ENCODE measurements at regions not wholly inside any gene's neighbourhood (a gene's known extent, or its start where the extent isn't known, plus 50 kb on each side); places are given as distances from the start of the nearest gene placed in this dataset.

DNA sequence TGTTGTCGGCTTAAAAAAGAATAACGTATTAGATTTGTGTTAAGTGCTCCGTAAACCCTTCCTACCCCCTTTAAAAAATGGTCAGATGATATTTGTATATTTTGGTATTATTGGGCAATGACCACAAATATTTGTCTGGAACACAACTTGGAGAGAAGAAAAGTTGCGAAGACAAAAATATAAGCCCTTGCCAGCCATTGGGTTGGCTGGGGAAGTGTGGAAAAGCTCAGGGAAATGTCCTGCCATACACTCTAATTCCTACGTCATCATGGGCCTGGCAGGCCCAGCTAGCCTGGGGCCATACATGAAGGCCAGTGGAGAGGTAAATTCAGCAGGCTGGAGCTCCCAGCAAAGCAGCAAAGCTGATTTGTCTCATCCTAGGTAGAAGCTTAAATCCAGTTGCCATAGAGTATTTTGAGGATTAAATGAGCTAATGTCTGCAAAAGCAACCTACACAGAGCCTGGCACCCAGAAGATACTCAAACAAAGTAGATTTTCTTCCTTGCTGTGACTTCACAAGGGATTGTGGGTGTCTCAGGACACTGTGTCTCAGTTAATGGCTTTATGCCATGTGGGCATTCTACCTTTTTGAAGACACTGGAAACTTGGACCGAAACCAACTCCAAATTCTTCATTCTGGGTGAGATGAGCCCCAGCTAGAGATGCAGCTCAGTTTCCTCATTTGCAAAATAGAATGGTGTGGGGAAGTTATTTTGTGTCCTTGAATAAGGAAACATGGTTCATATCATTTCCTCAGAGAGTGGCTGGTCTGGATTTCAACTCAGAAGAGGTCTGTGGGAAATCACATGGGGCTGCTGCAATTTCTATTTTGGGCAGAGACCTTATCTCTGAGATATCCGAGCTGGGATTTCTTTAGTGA lies 87.9 kb upstream of the MAP4K3 start:
- no peak for DNase-seq
- Histone ChIP-seq H3K4me1 (no peaks in the 10 kb centered on the region), H3K4me3 (no peak overlapping the region), H3K36me3 (no peaks in the 10 kb centered on the region), H3K27me3 (no peaks in the 10 kb centered on the region), H3K27ac (no peak overlapping the region), H3K9me3 (no peaks in the 10 kb centered on the region)
- intact Hi-C loops (cut with DNase I; ENCODE audit: low total_unique reads), result no loop called here
- TF ChIP-seq, protein P1, sequence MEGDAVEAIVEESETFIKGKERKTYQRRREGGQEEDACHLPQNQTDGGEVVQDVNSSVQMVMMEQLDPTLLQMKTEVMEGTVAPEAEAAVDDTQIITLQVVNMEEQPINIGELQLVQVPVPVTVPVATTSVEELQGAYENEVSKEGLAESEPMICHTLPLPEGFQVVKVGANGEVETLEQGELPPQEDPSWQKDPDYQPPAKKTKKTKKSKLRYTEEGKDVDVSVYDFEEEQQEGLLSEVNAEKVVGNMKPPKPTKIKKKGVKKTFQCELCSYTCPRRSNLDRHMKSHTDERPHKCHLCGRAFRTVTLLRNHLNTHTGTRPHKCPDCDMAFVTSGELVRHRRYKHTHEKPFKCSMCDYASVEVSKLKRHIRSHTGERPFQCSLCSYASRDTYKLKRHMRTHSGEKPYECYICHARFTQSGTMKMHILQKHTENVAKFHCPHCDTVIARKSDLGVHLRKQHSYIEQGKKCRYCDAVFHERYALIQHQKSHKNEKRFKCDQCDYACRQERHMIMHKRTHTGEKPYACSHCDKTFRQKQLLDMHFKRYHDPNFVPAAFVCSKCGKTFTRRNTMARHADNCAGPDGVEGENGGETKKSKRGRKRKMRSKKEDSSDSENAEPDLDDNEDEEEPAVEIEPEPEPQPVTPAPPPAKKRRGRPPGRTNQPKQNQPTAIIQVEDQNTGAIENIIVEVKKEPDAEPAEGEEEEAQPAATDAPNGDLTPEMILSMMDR (IDR thresholded peaks at IDR 0.05), result no peak
- TF ChIP-seq POLR2A (IDR thresholded peaks at IDR 0.05), result no peak

DNA sequence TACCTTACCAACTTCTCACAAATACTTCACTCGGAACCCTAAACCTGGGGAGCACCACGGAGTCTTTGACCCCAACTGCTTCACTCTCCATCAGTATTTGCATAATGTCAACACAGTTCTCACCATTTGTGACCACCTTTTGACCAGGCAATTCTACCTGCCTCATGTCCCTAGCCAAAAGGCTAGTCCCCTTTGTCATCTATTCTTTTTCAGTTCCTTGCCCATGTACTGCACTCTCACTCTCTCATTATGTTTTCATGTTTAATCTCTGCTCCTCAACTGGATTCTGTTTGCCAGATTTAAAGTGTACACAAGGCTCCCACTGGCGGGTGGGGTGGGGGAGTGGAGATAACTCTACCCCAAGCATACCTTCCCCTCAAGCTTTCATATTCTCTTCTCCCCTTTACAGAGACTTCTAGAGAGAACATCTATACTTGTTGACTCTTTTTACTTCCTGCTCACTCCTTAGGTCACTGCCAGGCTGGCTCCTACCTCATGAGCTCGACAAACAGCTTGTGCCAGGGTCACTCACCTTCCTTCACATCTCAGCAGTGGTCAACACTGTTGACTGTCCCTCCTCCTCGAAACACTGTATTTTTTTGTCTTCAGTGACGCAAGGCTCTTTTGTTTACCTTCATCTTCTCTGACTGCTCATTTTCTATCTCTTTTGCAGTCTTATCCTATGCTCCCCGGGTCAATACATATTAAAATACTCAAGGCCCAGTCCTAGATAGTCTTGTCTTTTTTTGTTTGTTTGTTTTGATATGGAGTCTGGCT lies 88.7 kb upstream of the MAP4K3 start:
- no peaks in the 10 kb centered on the region for H3K27me3 ChIP-seq
- no peaks in the 10 kb centered on the region for H3K4me1 ChIP-seq
- no peaks in the 10 kb centered on the region for H3K9me3 ChIP-seq
- H3K27ac ChIP-seq, result no peak overlapping the region
- DNase-seq, result no peak
- no peak overlapping the region for H3K4me3 ChIP-seq
- intact Hi-C loops (cut with DNase I; ENCODE audit: low total_unique reads), result no loop called here
- H3K36me3 ChIP-seq, result no peaks in the 10 kb centered on the region
- TF ChIP-seq POLR2A (IDR thresholded peaks at IDR 0.05), result no peak
- TF ChIP-seq, protein P1 (IDR thresholded peaks at IDR 0.05), result no peak

GRCh38 chr2:39528701-39529100 lies 91.6 kb upstream of the MAP4K3 start:
- H3K4me3 ChIP-seq, result no peak overlapping the region
- no peaks in the 10 kb centered on the region for H3K27me3 ChIP-seq
- H3K4me1 ChIP-seq, result no peaks in the 10 kb centered on the region
- no peaks in the 10 kb centered on the region for H3K36me3 ChIP-seq
- TF ChIP-seq, protein P1 (IDR thresholded peaks at IDR 0.05), result no peak
- TF ChIP-seq POLR2A (IDR thresholded peaks at IDR 0.05), result no peak
- DNase-seq, result no peak
- intact Hi-C loops (cut with DNase I; ENCODE audit: low total_unique reads), result no loop called here
- H3K9me3 ChIP-seq, result no peaks in the 10 kb centered on the region
- H3K27ac ChIP-seq, result no peak overlapping the region

GRCh38 chr2:39529836-39530235 lies 92.8 kb upstream of the MAP4K3 start:
- DNase-seq, result no peak
- Histone ChIP-seq H3K4me1 (no peaks in the 10 kb centered on the region), H3K27ac (no peak overlapping the region), H3K9me3 (no peaks in the 10 kb centered on the region), H3K36me3 (no peaks in the 10 kb centered on the region), H3K4me3 (no peak overlapping the region), H3K27me3 (no peaks in the 10 kb centered on the region)
- TF ChIP-seq, protein P1 (IDR thresholded peaks at IDR 0.05), result no peak
- no peak for TF ChIP-seq POLR2A (IDR thresholded peaks at IDR 0.05)
- intact Hi-C loops (cut with DNase I; ENCODE audit: low total_unique reads), result no loop called here

DNA sequence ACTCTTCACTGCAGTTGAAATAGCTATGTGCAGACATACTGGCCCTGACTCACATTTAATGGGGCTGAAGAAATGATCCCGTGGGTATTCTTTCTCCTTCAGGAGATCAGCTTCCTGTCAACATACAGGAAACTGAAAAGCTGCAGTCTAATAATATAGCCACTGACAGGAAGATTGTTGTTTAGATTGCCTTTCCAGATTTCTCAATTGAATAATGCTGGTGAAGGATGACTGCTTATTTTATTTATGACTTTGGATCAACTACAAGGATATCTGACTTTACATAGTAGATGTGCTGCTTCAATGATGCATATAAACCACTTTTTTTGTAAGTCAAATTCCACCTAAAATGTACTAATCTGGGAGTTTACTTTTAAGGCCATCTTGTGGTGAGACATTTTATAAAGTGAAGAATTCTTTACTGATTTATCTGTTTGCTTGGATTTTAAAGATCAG lies 93.4 kb upstream of the MAP4K3 start:
- no peaks in the 10 kb centered on the region for H3K27me3 ChIP-seq
- H3K4me3 ChIP-seq, result no peak overlapping the region
- no peak overlapping the region for H3K27ac ChIP-seq
- no peaks in the 10 kb centered on the region for H3K36me3 ChIP-seq
- intact Hi-C loops (cut with DNase I; ENCODE audit: low total_unique reads), result no loop called here
- H3K9me3 ChIP-seq, result no peaks in the 10 kb centered on the region
- no peaks in the 10 kb centered on the region for H3K4me1 ChIP-seq
- no peak for DNase-seq
- TF ChIP-seq, protein P1 (IDR thresholded peaks at IDR 0.05), result no peak
- TF ChIP-seq POLR2A (IDR thresholded peaks at IDR 0.05), result no peak

Data from uterus (tissue), 3 donors.